ENCODE measurements at regions not wholly inside any gene's neighbourhood (a gene's known extent, or its start where the extent isn't known, plus 50 kb on each side); places are given as distances from the start of the nearest gene placed in this dataset.

- no peak overlapping the region for H3K4me3 ChIP-seq (ENCODE audit: low read length)
- no peak for DNase-seq (ENCODE audit: low read depth)
Measured at GRCh38 chr13:104740641-104741222, 1674.5 kb upstream of the SLC10A2 start.

GRCh38 chr13:104737713-104738112, 1671.5 kb upstream of the SLC10A2 start:
- DNase-seq (ENCODE audit: low read depth): peak; percentile 11
- H3K36me3 ChIP-seq (ENCODE audit: control insufficient read depth, insufficient read depth, low read length, severe bottlenecking): no peaks in the 10 kb centered on the region
- no peaks in the 10 kb centered on the region for H3K4me1 ChIP-seq (ENCODE audit: control insufficient read depth, insufficient read depth, low read length)
- no peak overlapping the region for H3K4me3 ChIP-seq (ENCODE audit: low read length)
- no peak overlapping the region for H3K9ac ChIP-seq (ENCODE audit: low read length)
- no peaks in the 10 kb centered on the region for H3K9me3 ChIP-seq (ENCODE audit: control insufficient read depth, low read length)
- H3K27me3 ChIP-seq (replicated peaks; ENCODE audit: control insufficient read depth, insufficient read depth, low read length): no peaks in the 10 kb centered on the region

More at GRCh38 chr13:104740641-104741222, 1674.5 kb upstream of the SLC10A2 start:
- H3K27me3 ChIP-seq (replicated peaks; ENCODE audit: control insufficient read depth, insufficient read depth, low read length): no peaks in the 10 kb centered on the region
- H3K36me3 ChIP-seq (ENCODE audit: control insufficient read depth, insufficient read depth, low read length, severe bottlenecking): no peaks in the 10 kb centered on the region
- H3K9ac ChIP-seq (ENCODE audit: low read length): no peak overlapping the region
- H3K4me1 ChIP-seq (ENCODE audit: control insufficient read depth, insufficient read depth, low read length): no peaks in the 10 kb centered on the region
- no peaks in the 10 kb centered on the region for H3K9me3 ChIP-seq (ENCODE audit: control insufficient read depth, low read length)

- Histone ChIP-seq H3K9me3 (ENCODE audit: control insufficient read depth, low read length) (no peaks in the 10 kb centered on the region), H3K4me3 (ENCODE audit: low read length) (no peak overlapping the region), H3K4me1 (ENCODE audit: control insufficient read depth, insufficient read depth, low read length) (no peaks in the 10 kb centered on the region), H3K9ac (ENCODE audit: low read length) (no peak overlapping the region), H3K36me3 (ENCODE audit: control insufficient read depth, insufficient read depth, low read length, severe bottlenecking) (no peaks in the 10 kb centered on the region), H3K27me3 (replicated peaks; ENCODE audit: control insufficient read depth, insufficient read depth, low read length) (no peaks in the 10 kb centered on the region)
- no peak for DNase-seq (ENCODE audit: low read depth)
Measured at GRCh38 chr13:104733427-104733826, 1667.2 kb upstream of the SLC10A2 start.

- no peak overlapping the region for H3K4me3 ChIP-seq (ENCODE audit: low read length)
- no peaks in the 10 kb centered on the region for H3K27me3 ChIP-seq (replicated peaks; ENCODE audit: control insufficient read depth, insufficient read depth, low read length)
- no peaks in the 10 kb centered on the region for H3K4me1 ChIP-seq (ENCODE audit: control insufficient read depth, insufficient read depth, low read length)
- no peaks in the 10 kb centered on the region for H3K36me3 ChIP-seq (ENCODE audit: control insufficient read depth, insufficient read depth, low read length, severe bottlenecking)
- H3K9me3 ChIP-seq (ENCODE audit: control insufficient read depth, low read length): no peaks in the 10 kb centered on the region
- no peak overlapping the region for H3K9ac ChIP-seq (ENCODE audit: low read length)
- no peak for DNase-seq (ENCODE audit: low read depth)
Measured at GRCh38 chr13:104715111-104715510, 1648.9 kb upstream of the SLC10A2 start.

GRCh38 chr13:104705031-104705750, 1639.0 kb upstream of the SLC10A2 start:
- Histone ChIP-seq H3K36me3 (ENCODE audit: control insufficient read depth, insufficient read depth, low read length, severe bottlenecking) (no peaks in the 10 kb centered on the region), H3K9ac (ENCODE audit: low read length) (no peak overlapping the region), H3K4me3 (ENCODE audit: low read length) (no peak overlapping the region), H3K9me3 (ENCODE audit: control insufficient read depth, low read length) (no peaks in the 10 kb centered on the region), H3K27me3 (replicated peaks; ENCODE audit: control insufficient read depth, insufficient read depth, low read length) (no peaks in the 10 kb centered on the region), H3K4me1 (ENCODE audit: control insufficient read depth, insufficient read depth, low read length) (no peaks in the 10 kb centered on the region)
- DNase-seq (ENCODE audit: low read depth): no peak

- H3K9ac ChIP-seq (ENCODE audit: low read length): no peak overlapping the region
- H3K9me3 ChIP-seq (ENCODE audit: control insufficient read depth, low read length): no peaks in the 10 kb centered on the region
- no peak for DNase-seq (ENCODE audit: low read depth)
- no peaks in the 10 kb centered on the region for H3K36me3 ChIP-seq (ENCODE audit: control insufficient read depth, insufficient read depth, low read length, severe bottlenecking)
- H3K4me3 ChIP-seq (ENCODE audit: low read length): no peak overlapping the region
- no peaks in the 10 kb centered on the region for H3K4me1 ChIP-seq (ENCODE audit: control insufficient read depth, insufficient read depth, low read length)
- no peaks in the 10 kb centered on the region for H3K27me3 ChIP-seq (replicated peaks; ENCODE audit: control insufficient read depth, insufficient read depth, low read length)
Measured at GRCh38 chr13:104701591-104701990, 1635.4 kb upstream of the SLC10A2 start.

GRCh38 chr13:104694397-104694796, 1628.2 kb upstream of the SLC10A2 start:
- no peak overlapping the region for H3K9ac ChIP-seq (ENCODE audit: low read length)
- no peaks in the 10 kb centered on the region for H3K4me1 ChIP-seq (ENCODE audit: control insufficient read depth, insufficient read depth, low read length)
- H3K4me3 ChIP-seq (ENCODE audit: low read length): no peak overlapping the region
- no peaks in the 10 kb centered on the region for H3K27me3 ChIP-seq (replicated peaks; ENCODE audit: control insufficient read depth, insufficient read depth, low read length)
- H3K9me3 ChIP-seq (ENCODE audit: control insufficient read depth, low read length): no peaks in the 10 kb centered on the region
- H3K36me3 ChIP-seq (ENCODE audit: control insufficient read depth, insufficient read depth, low read length, severe bottlenecking): no peaks in the 10 kb centered on the region
- peak; percentile 56 for DNase-seq (ENCODE audit: low read depth)

- Histone ChIP-seq H3K4me3 (ENCODE audit: low read length) (no peak overlapping the region), H3K4me1 (ENCODE audit: control insufficient read depth, insufficient read depth, low read length) (no peaks in the 10 kb centered on the region), H3K9me3 (ENCODE audit: control insufficient read depth, low read length) (no peaks in the 10 kb centered on the region), H3K36me3 (ENCODE audit: control insufficient read depth, insufficient read depth, low read length, severe bottlenecking) (no peaks in the 10 kb centered on the region), H3K9ac (ENCODE audit: low read length) (no peak overlapping the region), H3K27me3 (replicated peaks; ENCODE audit: control insufficient read depth, insufficient read depth, low read length) (no peaks in the 10 kb centered on the region)
- no peak for DNase-seq (ENCODE audit: low read depth)
Measured at GRCh38 chr13:104693126-104693525, 1626.9 kb upstream of the SLC10A2 start.

- Histone ChIP-seq H3K9me3 (ENCODE audit: control insufficient read depth, low read length) (no peaks in the 10 kb centered on the region), H3K9ac (ENCODE audit: low read length) (no peak overlapping the region), H3K4me3 (ENCODE audit: low read length) (no peak overlapping the region), H3K4me1 (ENCODE audit: control insufficient read depth, insufficient read depth, low read length) (no peaks in the 10 kb centered on the region), H3K27me3 (replicated peaks; ENCODE audit: control insufficient read depth, insufficient read depth, low read length) (no peaks in the 10 kb centered on the region), H3K36me3 (ENCODE audit: control insufficient read depth, insufficient read depth, low read length, severe bottlenecking) (no peaks in the 10 kb centered on the region)
- DNase-seq (ENCODE audit: low read depth): no peak
Measured at GRCh38 chr13:104691767-104692467, 1625.7 kb upstream of the SLC10A2 start.

GRCh38 chr13:104686484-104686883, 1620.3 kb upstream of the SLC10A2 start:
- no peak for DNase-seq (ENCODE audit: low read depth)
- H3K27me3 ChIP-seq (replicated peaks; ENCODE audit: control insufficient read depth, insufficient read depth, low read length): no peaks in the 10 kb centered on the region
- no peak overlapping the region for H3K4me3 ChIP-seq (ENCODE audit: low read length)
- no peak overlapping the region for H3K9ac ChIP-seq (ENCODE audit: low read length)
- H3K9me3 ChIP-seq (ENCODE audit: control insufficient read depth, low read length): no peaks in the 10 kb centered on the region
- no peaks in the 10 kb centered on the region for H3K36me3 ChIP-seq (ENCODE audit: control insufficient read depth, insufficient read depth, low read length, severe bottlenecking)
- H3K4me1 ChIP-seq (ENCODE audit: control insufficient read depth, insufficient read depth, low read length): no peaks in the 10 kb centered on the region

- Histone ChIP-seq H3K4me3 (ENCODE audit: low read length) (no peak overlapping the region), H3K9me3 (ENCODE audit: control insufficient read depth, low read length) (no peaks in the 10 kb centered on the region), H3K9ac (ENCODE audit: low read length) (no peak overlapping the region), H3K36me3 (ENCODE audit: control insufficient read depth, insufficient read depth, low read length, severe bottlenecking) (no peaks in the 10 kb centered on the region), H3K27me3 (replicated peaks; ENCODE audit: control insufficient read depth, insufficient read depth, low read length) (no peaks in the 10 kb centered on the region), H3K4me1 (ENCODE audit: control insufficient read depth, insufficient read depth, low read length) (no peaks in the 10 kb centered on the region)
- DNase-seq (ENCODE audit: low read depth): no peak
Measured at GRCh38 chr13:104683789-104684188, 1617.6 kb upstream of the SLC10A2 start.

Data from adipocyte (in vitro differentiated cells).